PC-9 (cell line): ENCODE measurements at regions not wholly inside any gene's neighbourhood (a gene's known extent, or its start where the extent isn't known, plus 50 kb on each side); places are given as distances from the start of the nearest gene placed in this dataset.

Experiments
- BruUV-seq: library from RNA; stranded (reverse); fragments of 400-500 nt; replicated peaks from 2 replicates; lab custom pipeline; 2021; lab: Mats Ljungman, UMichigan
- CTCF ChIA-PET: fragments of 300-600 bp; sonication (Branson Sonifier 250); formaldehyde crosslinking; loops from one replicate; lab custom pipeline; 2022; ENCODE audit warnings: antibody characterized with exemption; lab: Charles Lee
- POLR2A ChIA-PET: fragments of 300-600 bp; sonication (Branson Sonifier 250); formaldehyde crosslinking; loops from one replicate; lab custom pipeline; 2022; ENCODE audit warnings: antibody characterized with exemption; ENCODE audit not compliant: unreplicated experiment; lab: Charles Lee
- DNase-seq, 2 experiments: peaks; one replicate each; pipeline versions ENCODE4 v3.0.0 to v3.0.0-alpha.2; 2015 to 2022; ENCODE audit warnings: mixed read lengths in 1 of 2
- H2AFZ ChIP-seq: fragments of 200-600 bp; sonication (generic); 2 replicates; pipeline ENCODE4 v1.8.1; 2017; ENCODE audit warnings: antibody characterized with exemption
- H3F3A ChIP-seq: fragments of 200-600 bp; sonication (generic); 2 replicates; pipeline ENCODE4 v1.8.1; 2017; ENCODE audit warnings: antibody characterized with exemption, mild to moderate bottlenecking, low read depth; ENCODE audit not compliant: insufficient read depth
- H3K27ac ChIP-seq: fragments of 200-600 bp; sonication (generic); 2 replicates; pipeline ENCODE4 v1.6.1; 2016; ENCODE audit warnings: mixed run types
- H3K27me3 ChIP-seq: fragments of 200-600 bp; sonication (generic); 2 replicates; pipeline ENCODE4 v1.6.1; 2016; ENCODE audit warnings: low read depth, mixed run types; ENCODE audit not compliant: insufficient read depth
- H3K36me3 ChIP-seq: fragments of 200-600 bp; sonication (generic); 2 replicates; pipeline ENCODE4 v1.6.1; 2016; ENCODE audit warnings: low read depth, mixed run types
- H3K4me1 ChIP-seq: fragments of 200-600 bp; sonication (generic); replicated peaks from 2 replicates; pipeline ENCODE4 v1.6.1; 2016; ENCODE audit warnings: mixed run types; ENCODE audit not compliant: insufficient read depth
- H3K4me2 ChIP-seq: fragments of 200-600 bp; sonication (generic); 2 replicates; pipeline ENCODE4 v1.6.1; 2017; ENCODE audit warnings: mixed run types
- H3K4me3 ChIP-seq: fragments of 200-600 bp; sonication (generic); 2 replicates; pipeline ENCODE4 v1.6.1; 2016; ENCODE audit warnings: mixed run types
- H3K79me2 ChIP-seq: fragments of 200-600 bp; sonication (generic); 2 replicates; pipeline ENCODE4 v1.6.1; 2017; ENCODE audit warnings: low read depth, mixed run types
- H3K9me2 ChIP-seq: fragments of 200-600 bp; sonication (generic); 2 replicates; pipeline ENCODE4 v1.8.1; 2017; ENCODE audit warnings: mild to moderate bottlenecking; ENCODE audit not compliant: insufficient read depth
- H3K9me3 ChIP-seq: fragments of 200-600 bp; sonication (generic); 2 replicates; pipeline ENCODE4 v1.8.1; 2016; ENCODE audit warnings: low read depth; ENCODE audit not compliant: insufficient read depth
- H4K20me1 ChIP-seq: fragments of 200-600 bp; sonication (generic); 2 replicates; pipeline ENCODE4 v1.8.1; 2017; ENCODE audit not compliant: insufficient read depth
- EZH2 ChIP-seq: fragments of 200-600 bp; sonication (generic); IDR thresholded peaks from 2 replicates; pipeline ENCODE4 v1.8.0; 2017; ENCODE audit warnings: antibody characterized with exemption, low read depth
- intact Hi-C: fragments of 100-400 bp; cut with micrococcal nuclease; formaldehyde crosslinking; loops from one replicate; pipeline ENCODE4 v1.10.0; 2022; ENCODE audit not compliant: unreplicated experiment
- TF ChIP-seq, protein P1 (sequence below): fragments of 200-600 bp; sonication (generic); conservative IDR thresholded peaks from 2 replicates; pipeline ENCODE4 v1.6.1; 2017; ENCODE audit warnings: mixed run types, antibody characterized with exemption, mild to moderate bottlenecking, moderate library complexity

DNA sequence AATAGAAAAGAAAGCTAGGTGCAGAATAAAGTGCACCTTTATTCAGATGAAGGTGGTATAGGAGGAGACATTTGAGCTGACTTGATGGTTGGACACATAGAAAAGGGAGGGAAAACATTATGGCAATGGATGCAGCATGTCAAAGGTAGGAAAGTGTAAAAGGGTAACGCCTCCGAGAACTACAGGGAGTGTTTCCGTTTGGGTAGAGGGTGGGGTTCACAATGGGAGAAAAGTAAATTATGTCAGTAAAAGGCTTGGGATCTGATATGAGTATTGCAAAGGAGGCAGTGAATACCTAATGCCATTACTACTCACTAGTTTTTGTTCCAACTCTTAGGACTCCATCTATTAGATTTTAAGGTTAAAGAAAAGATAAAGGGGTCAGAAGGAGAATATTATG is 59.5 kb downstream of the FAT3 start:
- Histone ChIP-seq H3K4me1 (no peaks in the 10 kb centered on the region), H3K27ac (no peak overlapping the region), H3K79me2 (no peaks in the 10 kb centered on the region), H3F3A (no peaks in the 10 kb centered on the region), H3K27me3 (no peaks in the 10 kb centered on the region), H3K9me2 (no peaks in the 10 kb centered on the region), H4K20me1 (no peaks in the 10 kb centered on the region), H2AFZ (no peak overlapping the region), H3K4me2 (no peak overlapping the region), H3K36me3 (no peaks in the 10 kb centered on the region), H3K4me3 (no peak overlapping the region), H3K9me3 (no peaks in the 10 kb centered on the region)
- CTCF ChIA-PET, result no interaction called here
- no TSS peak for BruUV-seq
- POLR2A ChIA-PET, result no interaction called here
- no peak for TF ChIP-seq EZH2
- TF ChIP-seq, protein P1, sequence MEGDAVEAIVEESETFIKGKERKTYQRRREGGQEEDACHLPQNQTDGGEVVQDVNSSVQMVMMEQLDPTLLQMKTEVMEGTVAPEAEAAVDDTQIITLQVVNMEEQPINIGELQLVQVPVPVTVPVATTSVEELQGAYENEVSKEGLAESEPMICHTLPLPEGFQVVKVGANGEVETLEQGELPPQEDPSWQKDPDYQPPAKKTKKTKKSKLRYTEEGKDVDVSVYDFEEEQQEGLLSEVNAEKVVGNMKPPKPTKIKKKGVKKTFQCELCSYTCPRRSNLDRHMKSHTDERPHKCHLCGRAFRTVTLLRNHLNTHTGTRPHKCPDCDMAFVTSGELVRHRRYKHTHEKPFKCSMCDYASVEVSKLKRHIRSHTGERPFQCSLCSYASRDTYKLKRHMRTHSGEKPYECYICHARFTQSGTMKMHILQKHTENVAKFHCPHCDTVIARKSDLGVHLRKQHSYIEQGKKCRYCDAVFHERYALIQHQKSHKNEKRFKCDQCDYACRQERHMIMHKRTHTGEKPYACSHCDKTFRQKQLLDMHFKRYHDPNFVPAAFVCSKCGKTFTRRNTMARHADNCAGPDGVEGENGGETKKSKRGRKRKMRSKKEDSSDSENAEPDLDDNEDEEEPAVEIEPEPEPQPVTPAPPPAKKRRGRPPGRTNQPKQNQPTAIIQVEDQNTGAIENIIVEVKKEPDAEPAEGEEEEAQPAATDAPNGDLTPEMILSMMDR, result no peak
- DNase-seq, result no peak
- intact Hi-C loops, result no loop called here

GRCh38 chr11:92284558-92284957 is 59.9 kb downstream of the FAT3 start:
- Histone ChIP-seq H3K4me3 (no peak overlapping the region), H3K27ac (no peak overlapping the region), H3K36me3 (no peaks in the 10 kb centered on the region), H3K79me2 (no peaks in the 10 kb centered on the region), H4K20me1 (no peaks in the 10 kb centered on the region), H3K9me2 (no peaks in the 10 kb centered on the region), H3K4me1 (no peaks in the 10 kb centered on the region), H3K9me3 (no peaks in the 10 kb centered on the region), H2AFZ (no peak overlapping the region), H3K4me2 (no peak overlapping the region), H3K27me3 (no peaks in the 10 kb centered on the region), H3F3A (no peaks in the 10 kb centered on the region)
- ChIA-PET POLR2A (no interaction called here), CTCF (no interaction called here)
- TF ChIP-seq, protein P1, result no peak
- no peak for TF ChIP-seq EZH2
- BruUV-seq, result no TSS peak
- intact Hi-C loops, result no loop called here
- DNase-seq, result peak in 1 of 2 experiments; percentile 13

- H3K4me2 ChIP-seq, result no peak overlapping the region
- no peaks in the 10 kb centered on the region for H3F3A ChIP-seq
- no peak overlapping the region for H3K4me3 ChIP-seq
- H3K79me2 ChIP-seq, result no peaks in the 10 kb centered on the region
- no peaks in the 10 kb centered on the region for H3K27me3 ChIP-seq
- no peak overlapping the region for H3K27ac ChIP-seq
- BruUV-seq, result no TSS peak
- no peaks in the 10 kb centered on the region for H3K9me3 ChIP-seq
- H2AFZ ChIP-seq, result no peak overlapping the region
- ChIA-PET POLR2A (no interaction called here), CTCF (interaction anchor here (0.7 kb wide), 1 partner anchor 24 kb away, joined by 16 read pairs; no protein-coding TSS in a partner anchor)
- TF ChIP-seq, protein P1, result no peak
- no peak for TF ChIP-seq EZH2
- no peaks in the 10 kb centered on the region for H3K9me2 ChIP-seq
- intact Hi-C loops, result no loop called here
- no peaks in the 10 kb centered on the region for H3K36me3 ChIP-seq
- H4K20me1 ChIP-seq, result no peaks in the 10 kb centered on the region
- no peaks in the 10 kb centered on the region for H3K4me1 ChIP-seq
- peak in 1 of 2 experiments; percentile 26 for DNase-seq
These were observed 61.2 kb downstream of the FAT3 start for GRCh38 chr11:92285776-92286175.
